ENCODE measurements at regions not wholly inside any gene's neighbourhood (a gene's known extent, or its start where the extent isn't known, plus 50 kb on each side); places are given as distances from the start of the nearest gene placed in this dataset.
A peak's percentile ranks its signal among the peaks of the same experiment; 100 is the strongest.

GRCh38 chr17:15048381-15048780, 216.7 kb downstream of the PMP22 start:
- Histone ChIP-seq H3K27me3 (no peaks in the 10 kb centered on the region), H2AFZ (replicated peaks) (peak overlapping the region; percentile 60), H3K9ac (no peak overlapping the region), H3K36me3 (no peaks in the 10 kb centered on the region), H3K4me3 (no peak overlapping the region), H3K9me3 (ENCODE audit: low read depth) (no peaks in the 10 kb centered on the region), H3F3A (ENCODE audit: low read depth) (peaks cover 15% of the 10 kb centered on the region), H3K27ac (no peak overlapping the region), H3K4me1 (peaks cover 28% of the 10 kb centered on the region), H3K4me2 (peak overlapping the region; percentile 15), H4K20me1 (ENCODE audit: low read depth) (no peaks in the 10 kb centered on the region), H3K79me2 (ENCODE audit: low read depth) (no peaks in the 10 kb centered on the region)
- Mint-ChIP-seq H3K4me1 (peaks cover 18% of the 10 kb centered on the region), H3K9me3 (peaks cover 5% of the 10 kb centered on the region), H3K36me3 (no peaks in the 10 kb centered on the region), H3K27me3 (ENCODE audit: insufficient read depth, low read depth) (no peaks in the 10 kb centered on the region), H3K27ac (no peak overlapping the region), H3K4me3 (no peak overlapping the region)
- DNase-seq (ENCODE audit: low spot score): no peak
- TF ChIP-seq CTCF (IDR thresholded peaks at IDR 0.05) (peak; percentile 19), EZH2phosphoT487 (IDR thresholded peaks at IDR 0.05) (no peak)

GRCh38 chr17:15042311-15042710, 222.8 kb downstream of the PMP22 start:
- Mint-ChIP-seq H3K4me1 (no peaks in the 10 kb centered on the region), H3K27ac (no peak overlapping the region), H3K9me3 (peaks cover 5% of the 10 kb centered on the region), H3K36me3 (no peaks in the 10 kb centered on the region), H3K27me3 (ENCODE audit: insufficient read depth, low read depth) (peaks cover 4% of the 10 kb centered on the region), H3K4me3 (no peak overlapping the region)
- Histone ChIP-seq H3K4me1 (peaks cover 8% of the 10 kb centered on the region), H3K9ac (no peak overlapping the region), H3F3A (ENCODE audit: low read depth) (no peaks in the 10 kb centered on the region), H3K4me3 (no peak overlapping the region), H3K79me2 (ENCODE audit: low read depth) (no peaks in the 10 kb centered on the region), H3K9me3 (ENCODE audit: low read depth) (no peaks in the 10 kb centered on the region), H4K20me1 (ENCODE audit: low read depth) (no peaks in the 10 kb centered on the region), H3K4me2 (no peak overlapping the region), H2AFZ (replicated peaks) (peak overlapping the region; percentile 26), H3K36me3 (no peaks in the 10 kb centered on the region), H3K27me3 (no peaks in the 10 kb centered on the region), H3K27ac (no peak overlapping the region)
- no peak for DNase-seq (ENCODE audit: low spot score)
- TF ChIP-seq EZH2 (IDR thresholded peaks at IDR 0.05): no peak
- no peak for TF ChIP-seq EZH2phosphoT487 (IDR thresholded peaks at IDR 0.05)
- no peak for TF ChIP-seq CTCF (IDR thresholded peaks at IDR 0.05)

- H3K27me3 Mint-ChIP-seq (ENCODE audit: insufficient read depth, low read depth): peaks cover 4% of the 10 kb centered on the region
- Histone ChIP-seq H3K36me3 (no peaks in the 10 kb centered on the region), H3F3A (ENCODE audit: low read depth) (no peaks in the 10 kb centered on the region), H3K9ac (no peak overlapping the region), H3K4me1 (peaks cover 8% of the 10 kb centered on the region), H3K27ac (no peak overlapping the region), H2AFZ (replicated peaks) (no peak overlapping the region), H3K9me3 (ENCODE audit: low read depth) (no peaks in the 10 kb centered on the region), H3K4me2 (no peak overlapping the region), H4K20me1 (ENCODE audit: low read depth) (no peaks in the 10 kb centered on the region), H3K79me2 (ENCODE audit: low read depth) (no peaks in the 10 kb centered on the region), H3K4me3 (no peak overlapping the region), H3K27me3 (no peaks in the 10 kb centered on the region)
- H3K27ac Mint-ChIP-seq: no peak overlapping the region
- no peak for TF ChIP-seq EZH2phosphoT487 (IDR thresholded peaks at IDR 0.05)
- TF ChIP-seq CTCF (IDR thresholded peaks at IDR 0.05): no peak
- TF ChIP-seq EZH2 (IDR thresholded peaks at IDR 0.05): no peak
- H3K36me3 Mint-ChIP-seq: no peaks in the 10 kb centered on the region
- H3K4me1 Mint-ChIP-seq: no peaks in the 10 kb centered on the region
- no peak for DNase-seq (ENCODE audit: low spot score)
- peaks cover 14% of the 10 kb centered on the region for H3K9me3 Mint-ChIP-seq
- H3K4me3 Mint-ChIP-seq: no peak overlapping the region
Measured at GRCh38 chr17:15039366-15039765, 225.8 kb downstream of the PMP22 start.
